ENCODE measurements at regions not wholly inside any gene's neighbourhood (a gene's known extent, or its start where the extent isn't known, plus 50 kb on each side); places are given as distances from the start of the nearest gene placed in this dataset.

- TF ChIP-seq POLR2AphosphoS5 (IDR thresholded peaks at IDR 0.05; ENCODE audit: low read depth) (no peak), CTCF (IDR thresholded peaks at IDR 0.05; ENCODE audit: insufficient read depth, low read length) (no peak)
Measured at GRCh38 chr16:72560617-72561016, 388.7 kb upstream of the PMFBP1 start.

Data from HL-60 (cell line).